GM12878 (cell line): ENCODE measurements at regions not wholly inside any gene's neighbourhood (a gene's known extent, or its start where the extent isn't known, plus 50 kb on each side); places are given as distances from the start of the nearest gene placed in this dataset.

Source experiments
- ATAC-seq: fragments of 200-7000 bp; cut with Tn5 transposase; 3 replicates; pipeline ENCODE4 v1.9.1; 2020; ENCODE audit warnings: mild to moderate bottlenecking, moderate library complexity
- BruUV-seq: library from RNA; stranded (reverse); fragments of 400-500 nt; replicated peaks from 2 replicates; lab custom pipeline; 2021; lab: Mats Ljungman, UMichigan
- CTCF ChIA-PET: fragments of 300-600 bp; sonication (Branson Sonifier 250); formaldehyde crosslinking; extraction: SDS; loops from one replicate; lab custom pipeline; 2021; ENCODE audit warnings: inconsistent platforms; lab: Yijun Ruan, JAX
- POLR2A ChIA-PET: fragments of 350-600 bp; formaldehyde crosslinking; extraction: SDS; loops from one replicate; lab custom pipeline; 2021; ENCODE audit warnings: inconsistent platforms; lab: Charles Lee
- RAD21 ChIA-PET: fragments of 300-600 bp; sonication (Branson Sonifier 250); formaldehyde crosslinking; loops from one replicate; lab custom pipeline; 2023; ENCODE audit warnings: antibody characterized with exemption; ENCODE audit not compliant: unreplicated experiment; lab: Charles Lee
- SMC1A ChIA-PET: fragments of 300-600 bp; sonication (Branson Sonifier 250); formaldehyde crosslinking; loops from one replicate; lab custom pipeline; 2023; ENCODE audit not compliant: unreplicated experiment, uncharacterized antibody; lab: Charles Lee
- DNase-seq: peaks from one replicate; pipeline ENCODE4 v3.0.0-alpha.2; 2011; ENCODE audit warnings: low read depth, low spot score
- FAIRE-seq: peaks from 3 replicates; lab custom pipeline; 2011; peaks lifted over from hg19 to GRCh38; lab: Jason Lieb, UNC
- H2AFZ ChIP-seq: 2 replicates; pipeline ENCODE4 v1.6.0; 2011; ENCODE audit warnings: low read depth, low read length, control low read depth; ENCODE audit not compliant: control insufficient read depth
- H3K27ac ChIP-seq: 2 replicates; pipeline ENCODE4 v1.5.1; 2011; ENCODE audit warnings: control low read depth; ENCODE audit not compliant: control insufficient read depth, insufficient read depth
- H3K27me3 ChIP-seq, 2 experiments: replicated peaks in 1 of 2; 2 replicates each; pipeline versions ENCODE4 v1.6.0 to v1.6.1; 2011; ENCODE audit warnings: low read length in 1 of 2; ENCODE audit not compliant: control insufficient read depth in 2 of 2, insufficient read depth in 2 of 2
- H3K36me3 ChIP-seq, 2 experiments: 2 replicates each; pipeline ENCODE4 v1.5.1; 2011; ENCODE audit warnings: low read length in 1 of 2; ENCODE audit not compliant: control insufficient read depth in 2 of 2, insufficient read depth in 2 of 2
- H3K4me1 ChIP-seq: 2 replicates; pipeline ENCODE4 v1.6.1; 2011; ENCODE audit warnings: mild to moderate bottlenecking, low read length, moderate library complexity, mixed read lengths; ENCODE audit not compliant: control insufficient read depth, insufficient read depth
- H3K4me2 ChIP-seq: 2 replicates; pipeline ENCODE4 v1.6.0; 2011; ENCODE audit warnings: control low read depth; ENCODE audit not compliant: control insufficient read depth, insufficient read depth
- H3K4me3 ChIP-seq: fragments of 200-600 bp; sonication (generic); 2 replicates; pipeline ENCODE4 v1.5.1; 2016
- H3K79me2 ChIP-seq: 2 replicates; pipeline ENCODE4 v1.6.0; 2011; ENCODE audit warnings: low read length; ENCODE audit not compliant: control insufficient read depth, insufficient read depth
- H3K9ac ChIP-seq: 2 replicates; pipeline ENCODE4 v1.8.0; 2011; ENCODE audit warnings: low read length, control low read depth, mixed read lengths; ENCODE audit not compliant: control insufficient read depth, insufficient read depth
- H3K9me3 ChIP-seq: replicated peaks from 3 replicates; pipeline ENCODE4 v1.5.1; 2011; ENCODE audit warnings: mild to moderate bottlenecking, low read length; ENCODE audit not compliant: control insufficient read depth, insufficient read depth
- H4K20me1 ChIP-seq: 2 replicates; pipeline ENCODE4 v1.6.0; 2011; ENCODE audit not compliant: control insufficient read depth, insufficient read depth
- ATF7 ChIP-seq: fragments of 450-650 bp; IDR thresholded peaks from 2 replicates; pipeline ENCODE4 v1.6.1; 2016; ENCODE audit warnings: low read depth, mild to moderate bottlenecking
- CHD2 ChIP-seq: IDR thresholded peaks from 2 replicates; pipeline ENCODE4 v1.6.1; 2011; ENCODE audit warnings: low read depth, low read length, improper control_type of control experiment, borderline replicate concordance
- EP300 ChIP-seq, 2 experiments: fragments of 150-350 bp in 1 of 2; IDR thresholded peaks; 2 replicates each; pipeline ENCODE4 v1.6.1; 2011 to 2012; ENCODE audit warnings: low read depth in 2 of 2, low read length in 2 of 2, borderline replicate concordance in 1 of 2, improper control_type of control experiment in 1 of 2, inconsistent platforms in 1 of 2; ENCODE audit not compliant: control insufficient read depth in 1 of 2
- ETV6 ChIP-seq, 2 experiments: fragments of 450-650 bp in 1 of 2; IDR thresholded peaks in 1 of 2; conservative IDR thresholded peaks in 1 of 2; 2 replicates each; pipeline ENCODE4 v1.6.1; 2014; ENCODE audit warnings: antibody characterized with exemption in 1 of 2, borderline replicate concordance in 1 of 2, low read depth in 1 of 2, mild to moderate bottlenecking in 1 of 2, moderate library complexity in 1 of 2
- FOXK2 ChIP-seq: fragments of 450-650 bp; IDR thresholded peaks from 2 replicates; pipeline ENCODE4 v1.6.1; 2017; ENCODE audit warnings: mild to moderate bottlenecking, moderate library complexity
- IKZF1 ChIP-seq: fragments of 450-650 bp; conservative IDR thresholded peaks from 2 replicates; pipeline ENCODE4 v1.6.1; 2017; ENCODE audit warnings: antibody characterized with exemption, mild to moderate bottlenecking
- JUNB ChIP-seq: IDR thresholded peaks from 2 replicates; pipeline ENCODE4 v1.6.1; 2016; ENCODE audit warnings: antibody characterized with exemption, mild to moderate bottlenecking
- KLF5 ChIP-seq: fragments of 450-650 bp; IDR thresholded peaks from 2 replicates; pipeline ENCODE4 v1.6.1; 2014; ENCODE audit warnings: mild to moderate bottlenecking; ENCODE audit not compliant: partially characterized antibody
- MTA3 ChIP-seq: IDR thresholded peaks from 2 replicates; pipeline ENCODE4 v1.6.1; 2012; ENCODE audit warnings: low read length, inconsistent platforms, borderline replicate concordance
- NRF1 ChIP-seq: conservative IDR thresholded peaks from 2 replicates; pipeline ENCODE4 v1.6.1; 2011; ENCODE audit warnings: mild to moderate bottlenecking, low read depth, low read length, improper control_type of control experiment
- PAX5 ChIP-seq: IDR thresholded peaks from 2 replicates; pipeline ENCODE4 v1.6.1; 2011; ENCODE audit warnings: low read depth, low read length, borderline replicate concordance
- PML ChIP-seq: IDR thresholded peaks from 2 replicates; pipeline ENCODE4 v1.6.1; 2012; ENCODE audit warnings: low read length, inconsistent platforms
- POLR2AphosphoS2 ChIP-seq: IDR thresholded peaks from 2 replicates; pipeline ENCODE4 v1.6.1; 2011; ENCODE audit warnings: low read depth, mild to moderate bottlenecking, low read length, improper control_type of control experiment, moderate library complexity
- RB1 ChIP-seq: fragments of 450-650 bp; formaldehyde crosslinking; IDR thresholded peaks from 2 replicates; pipeline ENCODE4 v1.6.1; 2017; ENCODE audit warnings: mild to moderate bottlenecking, borderline replicate concordance
- RELA ChIP-seq: fragments of 450-650 bp; IDR thresholded peaks from 2 replicates; pipeline ENCODE4 v1.8.0; 2014; ENCODE audit warnings: borderline replicate concordance; ENCODE audit not compliant: partially characterized antibody
- SMAD5 ChIP-seq: IDR thresholded peaks from 2 replicates; pipeline ENCODE4 v1.6.1; 2016; ENCODE audit warnings: antibody characterized with exemption, low read depth
- SRF ChIP-seq, 2 experiments: IDR thresholded peaks; 2 replicates each; pipeline ENCODE4 v1.6.1; 2011; ENCODE audit warnings: low read depth in 2 of 2, low read length in 2 of 2, mild to moderate bottlenecking in 1 of 2, moderate library complexity in 1 of 2
- WRNIP1 ChIP-seq: IDR thresholded peaks from 2 replicates; pipeline ENCODE4 v1.6.1; 2011; ENCODE audit warnings: low read depth, low read length, improper control_type of control experiment, borderline replicate concordance
- ZNF622 ChIP-seq: fragments of 450-650 bp; IDR thresholded peaks from 2 replicates; pipeline ENCODE4 v1.6.1; 2017; ENCODE audit warnings: mild to moderate bottlenecking, inconsistent platforms
- WGBS: methylation state at CpG from one replicate; pipeline ENCODE4 v1.1.6; 2016; ENCODE audit warnings: low lambda C conversion rate; ENCODE audit not compliant: insufficient replicate concordance, insufficient coverage; ENCODE audit errors: missing lambda C conversion rate; 5-methylcytosine and 5-hydroxymethylcytosine counted together
- in situ Hi-C: fragments of 300-500 bp; cut with MboI; formaldehyde crosslinking; loops from 9 replicates; pipeline ENCODE4 v1.14.3; 2018; ENCODE audit warnings: mixed read lengths
- intact Hi-C: fragments of 100-400 bp; cut with micrococcal nuclease; formaldehyde crosslinking; loops from one replicate; pipeline ENCODE4 v1.14.2; 2022; ENCODE audit not compliant: unreplicated experiment
- TF ChIP-seq, protein P1 (sequence below): fragments of 450-650 bp; conservative IDR thresholded peaks from 2 replicates; pipeline ENCODE4 v1.6.1; 2017; ENCODE audit warnings: mild to moderate bottlenecking, moderate library complexity

DNA sequence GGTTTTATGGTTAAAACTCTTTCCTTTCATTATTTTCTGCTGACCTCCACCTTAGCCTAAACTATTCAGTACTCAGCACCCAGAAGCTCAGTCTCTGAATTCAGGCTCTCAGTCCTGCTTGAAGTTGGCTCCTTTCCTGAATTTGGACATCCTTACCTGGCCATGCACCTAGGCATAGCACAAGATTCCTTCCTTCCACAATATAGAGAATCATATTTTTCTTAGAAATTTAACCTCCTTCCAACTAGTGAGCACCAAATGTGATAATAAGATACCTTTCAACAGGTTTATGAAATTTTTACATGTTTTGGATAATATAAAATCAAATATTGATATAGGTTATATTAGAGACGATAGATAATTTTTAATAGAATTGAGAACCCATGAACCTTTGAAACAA, 905.6 kb upstream of the GHITM start:
- 42% methylated on average over 1 of the region's 1 CpG for WGBS

More for the DNA sequence above, 905.6 kb upstream of the GHITM start:
- H4K20me1 ChIP-seq = no peaks in the 10 kb centered on the region
- no peak overlapping the region for H3K27ac ChIP-seq
- no peak overlapping the region for H2AFZ ChIP-seq
- TF ChIP-seq MTA3 (no peak), FOXK2 (no peak), NRF1 (no peak), KLF5 (no peak), SRF (IDR thresholded peaks at IDR 0.05; ENCODE audit: low read depth in 2 of 2, low read length in 2 of 2) (no peak), IKZF1 (no peak), ATF7 (no peak), EP300 (IDR thresholded peaks at IDR 0.05; ENCODE audit: borderline replicate concordance in 1 of 2, control insufficient read depth in 1 of 2, low read depth in 2 of 2, low read length in 2 of 2) (no peak), PAX5 (no peak), ZNF622 (no peak), JUNB (no peak), WRNIP1 (no peak), PML (no peak), ETV6 (conservative IDR thresholded peaks at IDR 0.05 in 1 of 2, IDR thresholded peaks at IDR 0.05 in 1 of 2; ENCODE audit: borderline replicate concordance in 1 of 2, low read depth in 1 of 2) (no peak), SMAD5 (no peak), RB1 (no peak), POLR2AphosphoS2 (no peak), RELA (no peak), CHD2 (no peak)
- TF ChIP-seq, protein P1, sequence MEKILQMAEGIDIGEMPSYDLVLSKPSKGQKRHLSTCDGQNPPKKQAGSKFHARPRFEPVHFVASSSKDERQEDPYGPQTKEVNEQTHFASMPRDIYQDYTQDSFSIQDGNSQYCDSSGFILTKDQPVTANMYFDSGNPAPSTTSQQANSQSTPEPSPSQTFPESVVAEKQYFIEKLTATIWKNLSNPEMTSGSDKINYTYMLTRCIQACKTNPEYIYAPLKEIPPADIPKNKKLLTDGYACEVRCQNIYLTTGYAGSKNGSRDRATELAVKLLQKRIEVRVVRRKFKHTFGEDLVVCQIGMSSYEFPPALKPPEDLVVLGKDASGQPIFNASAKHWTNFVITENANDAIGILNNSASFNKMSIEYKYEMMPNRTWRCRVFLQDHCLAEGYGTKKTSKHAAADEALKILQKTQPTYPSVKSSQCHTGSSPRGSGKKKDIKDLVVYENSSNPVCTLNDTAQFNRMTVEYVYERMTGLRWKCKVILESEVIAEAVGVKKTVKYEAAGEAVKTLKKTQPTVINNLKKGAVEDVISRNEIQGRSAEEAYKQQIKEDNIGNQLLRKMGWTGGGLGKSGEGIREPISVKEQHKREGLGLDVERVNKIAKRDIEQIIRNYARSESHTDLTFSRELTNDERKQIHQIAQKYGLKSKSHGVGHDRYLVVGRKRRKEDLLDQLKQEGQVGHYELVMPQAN = no peak
- no peak overlapping the region for H3K9ac ChIP-seq
- FAIRE-seq (no peak), DNase-seq (no peak), ATAC-seq (no peak)
- ChIA-PET CTCF (no interaction called here), RAD21 (no interaction called here), POLR2A (no interaction called here), SMC1A (no interaction called here)
- no peaks in the 10 kb centered on the region for H3K36me3 ChIP-seq
- intact Hi-C loops = no loop called here
- H3K4me1 ChIP-seq = no peaks in the 10 kb centered on the region
- in situ Hi-C loops = no loop called here
- H3K9me3 ChIP-seq = no peaks in the 10 kb centered on the region
- H3K4me3 ChIP-seq = no peak overlapping the region
- H3K79me2 ChIP-seq = no peaks in the 10 kb centered on the region
- no peaks in the 10 kb centered on the region for H3K27me3 ChIP-seq
- no peak overlapping the region for H3K4me2 ChIP-seq
- BruUV-seq = no TSS peak
